NCI-H2227 (cell line): ENCODE measurements at regions not wholly inside any gene's neighbourhood (a gene's known extent, or its start where the extent isn't known, plus 50 kb on each side); places are given as distances from the start of the nearest gene placed in this dataset.

ENCODE experiments used
- DNase-seq: peaks from one replicate; lab custom pipeline; 2025; ENCODE audit not compliant: unreplicated experiment; lab: John Stamatoyannopoulos, UW

DNA sequence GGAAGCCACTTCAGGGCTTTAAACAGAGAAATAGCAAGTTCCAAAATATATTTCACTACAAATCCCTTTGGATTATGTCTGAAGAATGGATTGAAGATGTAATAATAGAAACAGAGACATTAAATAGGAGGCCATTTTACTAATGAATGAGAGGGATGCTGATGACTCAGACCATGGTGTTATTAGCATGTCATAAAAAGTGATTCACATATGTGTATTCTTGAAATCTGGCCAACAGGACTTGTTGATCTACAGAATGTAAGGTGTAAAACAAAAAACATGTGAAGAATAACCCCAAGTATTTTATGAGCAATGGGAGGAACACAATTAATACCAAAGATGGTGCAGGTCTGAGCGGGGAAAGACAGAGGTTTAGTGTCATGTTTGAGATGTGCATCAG is 873.7 kb downstream of the SLITRK5 start:
- no peak for DNase-seq

DNA sequence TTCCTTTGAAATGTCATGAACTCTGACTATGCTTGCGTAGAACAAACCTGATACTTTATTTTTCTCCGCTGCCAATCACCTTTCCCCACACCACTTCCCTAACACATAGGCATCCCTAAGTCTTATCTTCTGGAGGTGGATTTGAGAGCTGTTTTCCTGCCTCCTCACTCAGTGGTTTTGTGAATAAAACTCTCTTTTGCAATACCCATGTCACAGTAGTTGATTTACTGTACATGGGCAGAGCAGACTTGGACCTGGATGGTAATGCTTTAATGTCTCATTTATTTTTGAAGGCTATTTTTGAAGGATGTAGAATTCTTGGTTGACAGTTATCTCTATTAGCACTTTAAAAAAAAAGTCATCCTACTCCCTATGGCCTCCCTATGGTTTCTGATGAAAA is 881.8 kb downstream of the SLITRK5 start:
- DNase-seq: no peak

DNA sequence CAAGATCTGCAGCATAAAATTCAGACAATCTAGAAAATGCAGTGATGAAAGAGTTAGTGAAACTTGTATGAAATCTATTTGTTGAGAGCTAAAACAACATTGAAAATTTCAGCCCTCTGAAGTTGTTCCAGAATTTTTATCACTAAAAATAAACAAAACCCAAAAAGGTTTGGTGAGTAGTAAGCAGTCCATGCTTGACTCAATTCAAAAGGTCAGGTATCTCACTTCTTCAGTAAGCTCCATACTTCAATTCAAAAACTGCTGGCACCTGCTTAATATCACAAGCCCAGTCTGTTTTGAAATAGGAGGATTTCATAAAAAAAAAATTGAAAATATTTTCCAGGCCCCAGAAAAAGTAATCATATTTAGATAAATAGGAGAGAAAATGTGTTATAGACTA is 894.4 kb downstream of the SLITRK5 start:
- DNase-seq: no peak

DNA sequence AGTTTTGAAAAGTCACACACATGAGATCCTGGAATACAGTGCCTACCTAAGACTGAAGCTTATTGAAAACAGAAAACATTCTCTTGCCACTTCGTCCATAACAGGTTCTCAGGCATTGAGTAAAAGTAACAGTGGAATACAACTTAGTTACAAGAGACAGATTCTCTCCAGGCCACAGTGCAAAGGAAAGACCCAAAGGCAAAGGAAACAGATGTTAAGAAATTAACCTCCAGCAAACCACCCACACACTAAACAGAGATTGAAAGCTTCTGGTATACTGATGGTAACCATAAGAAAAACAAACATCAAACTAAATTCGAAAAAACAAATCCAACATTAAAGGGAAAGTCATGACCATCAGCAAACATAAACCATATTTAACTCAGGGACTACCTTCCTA is 914.7 kb downstream of the SLITRK5 start:
- DNase-seq: no peak

DNA sequence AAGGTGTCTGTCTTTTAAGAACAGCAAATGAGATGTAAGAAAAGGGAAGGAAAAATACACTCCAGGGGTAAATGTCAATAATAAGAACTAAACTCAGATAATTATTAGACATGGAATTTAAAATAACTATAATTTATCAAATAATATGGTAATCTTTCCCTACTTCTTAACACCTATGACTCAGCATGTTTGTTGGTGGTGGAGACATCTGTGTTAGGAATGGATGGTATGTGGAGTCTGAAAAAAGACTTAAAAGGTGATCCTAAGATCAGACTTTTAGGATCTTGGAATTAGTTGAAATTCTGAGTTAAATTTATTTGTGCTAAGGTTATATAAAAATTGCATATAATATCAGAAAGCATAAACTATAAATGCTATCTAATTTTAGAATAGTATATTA is 915.1 kb downstream of the SLITRK5 start:
- DNase-seq: no peak

DNA sequence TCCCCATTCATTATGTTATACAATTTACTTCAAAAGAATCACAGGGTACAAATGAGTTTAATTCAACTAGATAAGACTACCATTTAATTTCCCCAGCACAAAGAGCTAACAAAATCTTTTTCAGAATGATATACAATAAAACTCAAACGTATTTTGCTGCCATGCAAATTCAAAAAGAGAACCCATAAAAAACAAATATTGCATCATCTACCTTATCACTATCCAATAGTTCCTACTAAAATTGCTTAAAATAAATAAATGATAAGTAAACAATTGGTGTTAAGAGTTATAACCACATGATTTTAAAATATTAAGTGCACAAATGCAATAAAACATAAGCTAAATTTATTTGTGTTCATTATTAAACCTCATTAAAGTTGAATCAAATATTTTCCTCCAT is 919.4 kb downstream of the SLITRK5 start:
- DNase-seq: no peak

DNA sequence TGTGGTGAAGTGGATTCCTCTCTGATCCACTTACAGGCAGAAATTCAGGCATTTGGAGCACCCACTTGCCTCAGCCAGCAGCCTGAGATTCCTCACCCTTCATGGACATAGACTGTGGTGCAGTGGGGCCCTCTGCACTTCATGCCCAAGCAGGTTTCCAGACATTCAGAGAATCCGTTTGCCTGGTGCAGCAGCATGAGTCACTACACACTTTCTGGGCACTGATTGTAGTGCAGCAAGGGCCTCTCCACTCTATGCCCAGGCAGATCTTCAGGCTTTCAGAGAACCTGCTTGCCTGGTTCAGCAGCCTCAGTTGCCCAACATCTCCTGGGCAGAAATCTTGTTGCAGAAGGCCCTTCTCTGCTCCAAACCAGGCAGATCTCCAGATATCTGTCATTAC is 920.9 kb downstream of the SLITRK5 start:
- DNase-seq: no peak

DNA sequence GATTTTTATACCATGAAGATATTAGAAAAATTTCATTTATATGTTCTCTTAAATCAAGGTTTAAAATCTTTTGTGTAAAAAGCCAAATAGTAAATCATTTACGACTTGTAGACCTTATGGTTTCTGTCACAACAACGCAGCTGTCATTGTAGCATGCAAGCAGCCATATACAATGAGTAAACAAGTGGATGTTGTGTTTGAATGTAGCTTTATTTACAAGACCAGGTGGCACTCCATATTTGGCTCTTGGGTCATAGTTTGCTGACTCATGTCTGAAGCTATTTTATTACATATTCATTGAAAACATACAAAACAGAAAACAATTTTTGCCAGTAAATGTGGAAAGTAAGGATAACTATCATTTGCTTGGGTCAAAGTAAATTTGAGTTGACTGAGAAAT is 930.8 kb downstream of the SLITRK5 start:
- DNase-seq: no peak

DNA sequence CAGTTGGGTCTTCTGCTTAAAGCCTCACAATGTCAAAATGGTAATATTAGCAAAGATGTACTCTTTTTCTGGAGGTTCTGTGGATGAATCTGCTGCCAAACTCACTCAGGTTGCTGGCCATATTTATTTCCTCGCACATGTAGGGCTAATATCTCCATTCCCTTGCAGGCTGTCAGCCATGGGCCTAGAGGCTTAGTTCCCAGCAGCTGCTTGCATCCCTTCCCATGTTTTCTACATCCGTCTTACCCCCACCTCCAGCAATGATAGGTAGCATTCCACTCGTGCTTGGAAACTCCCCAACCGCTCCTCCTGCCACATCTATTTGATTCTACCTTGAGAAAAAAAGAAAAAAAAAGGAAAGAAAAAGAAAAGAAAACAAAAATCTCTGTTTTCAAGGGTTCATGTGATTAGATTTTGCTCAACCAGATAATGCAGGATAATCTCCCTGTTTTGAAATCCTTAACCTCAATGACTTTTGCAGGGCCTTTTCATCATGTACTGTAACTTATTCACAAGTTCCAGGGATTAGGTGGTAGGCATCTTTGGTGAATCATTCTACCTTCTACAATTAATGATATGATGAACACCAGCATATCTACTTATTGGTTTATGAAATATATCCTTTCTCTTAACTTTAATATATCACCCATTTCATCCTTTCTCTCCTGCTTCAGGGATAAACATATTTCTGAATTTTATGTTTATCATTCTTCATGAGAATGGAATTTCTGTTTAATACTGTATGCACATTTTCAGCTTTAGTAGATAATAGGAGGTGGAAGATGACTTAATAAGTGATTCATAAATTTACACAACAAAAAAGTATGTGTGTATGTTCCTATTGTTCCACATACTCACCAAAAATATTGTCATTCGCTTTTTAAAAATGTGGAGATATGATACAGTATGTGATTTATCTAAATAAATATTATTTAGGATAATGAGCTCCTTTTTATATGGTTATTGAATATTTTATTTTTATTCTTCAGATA is 931.9 kb downstream of the SLITRK5 start:
- DNase-seq: no peak

DNA sequence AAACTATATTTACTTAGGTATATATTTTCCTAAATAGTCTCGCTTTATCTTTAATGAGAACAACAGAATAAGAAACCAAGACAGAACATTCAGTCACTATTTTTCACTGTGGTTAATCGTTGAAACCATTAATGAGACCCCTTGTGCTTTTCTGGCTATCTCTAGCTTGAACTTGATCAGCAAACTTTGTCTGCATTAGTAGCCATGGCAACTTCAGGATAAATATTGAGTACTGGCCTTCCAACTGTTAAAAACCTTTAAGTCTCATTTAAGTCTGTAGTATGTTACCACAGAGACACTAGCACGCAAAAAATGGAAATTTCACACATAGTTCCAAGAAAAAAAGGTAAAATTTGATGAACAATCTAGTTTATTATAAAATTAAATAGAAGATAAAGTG is 946.0 kb downstream of the SLITRK5 start:
- DNase-seq: no peak

DNA sequence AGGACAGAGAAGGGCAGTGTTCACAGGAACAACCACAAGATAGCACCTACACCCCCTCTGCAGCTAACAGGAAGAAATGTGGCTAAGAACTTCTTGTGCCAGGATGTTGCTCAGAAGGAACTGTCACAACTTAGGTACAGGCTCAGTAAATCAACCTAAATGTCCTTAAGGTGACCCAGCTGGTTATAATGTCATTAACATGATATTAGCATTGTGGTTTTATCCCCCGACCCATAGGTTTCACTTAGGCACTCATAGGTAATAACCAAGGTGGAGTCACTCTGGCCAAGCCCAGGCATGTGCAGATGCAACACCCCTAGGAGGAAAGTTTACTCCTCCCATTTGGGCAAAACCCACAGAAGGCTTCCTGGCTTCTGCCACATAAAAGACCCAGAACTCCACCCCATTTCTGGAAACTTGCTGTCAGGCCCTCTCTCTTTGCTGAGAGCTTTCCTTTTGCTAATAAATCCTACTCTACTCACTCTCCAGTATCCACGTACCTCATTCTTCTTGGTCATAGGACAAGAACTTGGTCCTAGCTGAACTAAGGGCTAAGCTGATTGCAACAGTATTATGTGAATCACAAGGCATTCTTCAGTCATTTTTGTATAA is 951.3 kb downstream of the SLITRK5 start:
- DNase-seq: no peak

DNA sequence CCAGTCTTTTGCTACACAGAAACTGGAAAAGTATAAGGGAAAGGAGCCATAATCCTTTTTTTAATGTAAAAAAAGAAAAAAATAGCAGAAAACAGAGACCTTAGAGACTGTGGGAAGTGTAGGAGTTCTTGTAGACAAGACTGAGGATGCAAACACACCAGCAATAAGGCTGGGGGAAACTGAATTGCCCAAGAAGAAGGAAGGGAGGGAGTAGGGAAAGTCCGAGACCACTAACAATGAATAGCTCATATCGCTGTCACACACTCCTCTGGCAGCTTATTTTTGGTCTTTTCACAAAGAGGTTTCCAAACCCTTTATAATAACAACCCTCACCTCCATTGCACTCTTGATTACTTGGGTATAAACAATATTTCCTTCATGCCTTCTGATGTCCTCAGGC is 952.0 kb downstream of the SLITRK5 start:
- no peak for DNase-seq

DNA sequence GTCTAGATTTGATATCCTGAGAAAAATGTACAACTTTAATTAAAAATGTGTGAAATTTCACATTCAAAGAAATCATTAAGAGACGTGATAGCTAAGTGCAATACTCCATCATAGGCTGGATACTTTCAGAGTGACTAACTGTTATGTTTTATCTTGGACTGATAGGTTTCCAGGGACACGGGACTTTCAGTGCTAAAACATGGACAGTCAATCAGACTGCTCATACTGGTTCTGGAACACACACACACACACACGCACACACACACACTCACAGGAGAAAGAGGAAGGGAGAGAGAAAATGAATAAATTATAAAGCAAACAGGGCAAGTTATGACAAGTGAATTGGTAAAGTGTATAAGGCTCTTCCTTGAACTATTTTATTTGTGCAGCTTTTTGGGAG is 955.9 kb downstream of the SLITRK5 start:
- DNase-seq: no peak

DNA sequence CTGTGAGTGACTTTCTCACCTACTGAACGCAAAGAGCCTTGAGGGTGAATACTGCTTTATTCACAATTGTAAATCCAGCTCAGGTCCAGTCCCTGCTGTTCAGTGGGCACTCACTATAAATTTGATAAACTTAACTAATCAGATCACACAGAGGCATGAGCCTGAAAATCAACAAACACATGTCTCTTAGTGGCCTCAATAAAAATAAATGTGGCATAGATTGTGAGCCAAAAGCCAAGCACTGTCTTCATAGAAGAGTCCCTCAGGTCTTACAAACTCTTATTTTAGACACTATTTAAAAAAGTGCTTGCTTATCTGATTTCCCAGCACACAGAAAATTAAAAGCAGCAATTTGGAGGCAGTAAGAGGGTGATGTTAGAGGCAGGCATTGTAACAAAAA is 957.7 kb downstream of the SLITRK5 start:
- DNase-seq: no peak

DNA sequence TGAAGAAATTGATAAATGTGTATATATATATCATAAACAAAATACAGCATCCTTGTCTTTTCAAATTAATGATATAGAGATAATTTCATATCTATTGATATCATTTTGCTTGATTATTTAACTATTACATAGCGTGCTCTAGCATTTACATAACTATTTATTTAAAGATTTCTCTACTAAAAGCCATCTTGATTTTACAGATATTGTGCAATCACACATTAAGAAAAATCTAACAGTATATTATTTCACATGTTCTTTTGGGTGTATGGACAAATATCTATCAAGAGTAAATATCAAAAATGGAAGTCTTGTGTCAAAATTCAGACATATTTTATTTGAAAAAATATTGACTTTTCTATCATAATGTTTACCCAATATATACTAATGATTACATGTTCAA is 966.8 kb downstream of the SLITRK5 start:
- DNase-seq: no peak

DNA sequence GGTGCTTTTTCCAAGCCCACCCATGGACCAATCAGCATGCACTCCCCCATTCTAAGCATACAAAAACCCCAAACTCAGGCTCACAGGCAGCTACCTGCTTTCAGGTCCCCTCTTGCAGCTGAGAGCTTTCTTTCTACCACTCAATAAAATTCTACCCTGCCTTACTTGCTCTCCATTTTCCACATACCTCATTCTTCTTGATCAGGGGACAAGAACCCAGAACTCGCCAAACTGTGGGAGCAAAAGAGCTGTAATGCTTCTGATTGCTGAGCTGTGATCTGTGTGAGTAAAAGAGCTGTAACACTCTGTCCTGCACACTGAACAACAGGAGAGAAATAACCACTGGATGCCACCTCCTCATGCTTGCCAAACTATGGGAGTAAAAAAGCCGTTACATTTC is 972.1 kb downstream of the SLITRK5 start:
- DNase-seq: no peak

DNA sequence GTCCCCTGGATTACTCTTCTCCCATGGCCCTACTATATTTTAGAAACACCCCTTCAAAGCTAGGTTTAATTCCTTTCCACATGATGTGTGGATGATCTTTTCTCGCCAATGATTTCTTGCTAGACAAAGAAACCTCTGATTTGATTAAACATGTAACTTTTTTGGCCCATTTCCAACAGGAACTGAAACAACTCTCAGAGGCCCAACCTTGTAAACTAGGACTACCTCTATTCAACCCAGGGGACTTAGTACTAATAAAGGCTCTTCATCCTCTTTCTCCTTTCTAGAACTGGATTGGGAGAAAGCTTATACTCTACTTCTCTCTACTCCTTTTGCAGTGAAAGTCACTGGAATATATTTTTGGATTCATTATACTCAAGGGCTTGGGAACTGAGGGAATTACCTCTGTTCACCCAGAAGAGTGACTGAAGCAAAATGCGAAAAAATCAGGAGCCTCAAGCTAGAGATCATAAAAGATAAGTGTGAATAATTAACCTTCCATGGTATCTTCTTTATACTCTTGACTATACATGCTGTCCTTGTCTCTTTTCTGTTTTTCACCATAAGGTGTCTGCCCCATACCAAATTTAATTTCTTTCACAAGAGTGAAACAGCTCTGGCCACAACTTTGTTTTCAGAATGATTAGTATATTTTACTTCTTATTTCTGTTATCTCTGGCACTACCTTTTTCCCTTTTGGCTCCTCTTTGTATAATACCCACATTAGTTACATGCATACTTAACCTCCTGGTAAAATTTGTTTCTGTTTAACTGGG is 977.6 kb downstream of the SLITRK5 start:
- DNase-seq: no peak

DNA sequence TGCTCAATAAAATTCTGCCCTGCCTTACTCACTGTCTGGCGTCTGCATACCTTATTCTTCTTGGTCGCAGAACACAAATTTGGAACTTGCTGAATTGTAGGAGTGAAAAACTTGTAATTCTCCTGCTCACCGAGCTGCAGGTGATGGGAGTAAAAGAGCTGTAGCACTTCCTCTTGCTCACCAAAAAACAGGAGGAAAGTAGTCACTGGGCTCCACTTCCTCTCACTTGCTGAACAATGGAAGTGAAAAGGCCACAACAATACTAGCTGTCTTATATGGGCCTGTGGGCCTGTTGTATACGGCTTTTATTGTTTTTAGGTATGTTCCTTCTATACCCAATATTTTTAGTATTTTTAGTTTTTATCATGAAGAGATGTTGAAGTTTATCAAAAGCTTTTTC is 978.7 kb downstream of the SLITRK5 start:
- no peak for DNase-seq

DNA sequence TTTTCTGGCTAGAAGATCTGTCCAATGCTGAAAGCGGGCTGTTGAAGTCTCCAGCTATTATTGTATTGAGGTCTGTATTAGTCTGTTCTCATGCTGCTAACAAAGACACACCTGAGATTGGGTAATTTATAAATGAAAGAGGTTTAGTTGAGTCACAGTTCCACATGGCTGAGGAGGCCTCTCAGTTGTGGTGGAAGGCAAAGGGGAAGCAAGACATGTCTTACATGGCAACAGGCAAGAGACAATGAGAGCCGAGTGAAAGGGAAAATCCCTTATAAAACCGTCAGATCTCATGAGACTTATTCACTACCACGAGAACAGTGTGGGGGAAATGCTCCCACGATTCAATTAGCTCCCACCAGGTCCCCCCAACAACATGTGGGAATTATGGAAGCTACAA is 980.4 kb downstream of the SLITRK5 start:
- no peak for DNase-seq

DNA sequence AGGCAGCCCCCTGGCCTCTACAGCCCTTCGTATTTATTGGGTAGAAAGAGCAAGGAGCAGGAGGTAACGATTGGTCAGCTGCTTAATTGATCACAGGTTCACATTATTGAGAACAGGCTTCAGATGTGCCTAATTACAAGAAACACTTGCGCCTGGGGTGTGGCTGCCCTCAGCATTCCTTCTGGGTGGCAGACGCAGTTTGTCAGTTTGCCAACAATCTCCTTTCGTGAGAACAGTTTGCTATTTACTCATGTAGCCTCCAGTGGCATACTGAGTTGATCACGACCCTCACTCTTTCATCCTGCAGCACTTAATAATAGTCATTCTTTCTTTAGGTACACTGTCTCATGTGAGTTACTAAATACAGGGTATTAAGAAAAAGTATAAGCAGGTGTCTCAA is 985.6 kb downstream of the SLITRK5 start:
- DNase-seq: no peak

DNA sequence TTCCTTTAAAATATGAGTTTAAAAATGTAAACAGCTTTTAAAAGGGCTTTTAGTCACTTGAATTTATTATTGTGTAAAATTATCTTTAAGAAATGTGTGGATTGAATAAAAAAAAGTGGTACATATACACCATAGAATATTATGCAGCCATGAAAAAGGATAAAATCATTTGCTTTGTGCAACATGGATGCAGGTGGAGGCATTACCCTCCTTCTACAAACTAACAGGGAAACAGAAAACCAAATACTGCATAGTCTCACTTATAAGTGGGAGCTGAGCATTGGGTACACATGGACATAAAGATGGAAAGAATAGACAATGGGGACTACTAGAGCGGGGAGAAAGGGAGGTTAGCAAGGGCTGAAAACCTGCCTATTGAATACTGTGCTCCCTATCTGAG is 999.3 kb downstream of the SLITRK5 start:
- DNase-seq: no peak

DNA sequence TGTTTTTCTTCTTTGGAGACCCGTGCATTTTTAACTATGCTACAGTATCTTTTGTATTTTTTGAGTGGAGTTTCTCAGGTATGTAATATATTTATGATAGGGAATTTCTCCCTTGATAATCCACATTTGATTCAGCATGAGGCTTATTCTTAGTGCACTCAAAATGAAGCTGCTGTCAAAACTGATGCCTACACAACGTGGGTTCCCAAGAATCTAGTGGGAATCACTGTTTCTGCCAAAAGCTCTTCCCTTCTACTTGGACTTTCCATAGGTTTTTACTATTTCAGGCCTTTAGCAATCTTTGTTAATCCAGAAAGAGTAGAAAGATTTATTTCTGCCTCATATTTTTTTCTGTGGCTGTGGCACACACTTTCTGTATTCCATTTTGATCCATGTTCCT is 1003.7 kb downstream of the SLITRK5 start:
- DNase-seq: no peak
